Astrocyte (in vitro differentiated cells and primary cell): ENCODE measurements at regions not wholly inside any gene's neighbourhood (a gene's known extent, or its start where the extent isn't known, plus 50 kb on each side); places are given as distances from the start of the nearest gene placed in this dataset.

Experiments
- DNase-seq: peaks from one replicate; pipeline ENCODE4 v3.0.0-alpha.2; 2010; ENCODE audit warnings: low read depth
- FAIRE-seq: peaks from 2 replicates; lab custom pipeline; 2011; peaks lifted over from hg19 to GRCh38; lab: Jason Lieb, UNC
- H2AFZ ChIP-seq: 2 replicates; pipeline ENCODE4 v1.6.0; 2012; ENCODE audit warnings: low read depth, low read length, inconsistent platforms
- H3K27ac ChIP-seq: 2 replicates; pipeline ENCODE4 v1.5.1; 2011; ENCODE audit warnings: low read depth, low read length, inconsistent platforms
- H3K27me3 ChIP-seq: 2 replicates; pipeline ENCODE4 v1.6.0; 2011; ENCODE audit warnings: low read length, inconsistent platforms; ENCODE audit not compliant: insufficient read depth
- H3K36me3 ChIP-seq: 2 replicates; pipeline ENCODE4 v1.5.1; 2011; ENCODE audit warnings: low read length, inconsistent platforms; ENCODE audit not compliant: insufficient read depth
- H3K4me1 ChIP-seq: 2 replicates; pipeline ENCODE4 v1.5.1; 2011; ENCODE audit warnings: low read length, inconsistent platforms; ENCODE audit not compliant: insufficient read depth
- H3K4me2 ChIP-seq: 2 replicates; pipeline ENCODE4 v1.6.0; 2012; ENCODE audit warnings: low read length, inconsistent platforms
- H3K4me3 ChIP-seq: 2 replicates; pipeline ENCODE4 v1.5.1; 2011; ENCODE audit warnings: low read depth, mild to moderate bottlenecking, low read length, inconsistent platforms; ENCODE audit not compliant: insufficient read depth
- H3K79me2 ChIP-seq: 2 replicates; pipeline ENCODE4 v1.6.0; 2012; ENCODE audit warnings: mild to moderate bottlenecking, low read length, inconsistent platforms; ENCODE audit not compliant: insufficient read depth
- H3K9ac ChIP-seq: 2 replicates; pipeline ENCODE4 v1.6.0; 2012; ENCODE audit warnings: mild to moderate bottlenecking, low read length, inconsistent platforms
- H3K9me3 ChIP-seq: 2 replicates; pipeline ENCODE4 v1.5.1; 2012; ENCODE audit warnings: low read depth, mild to moderate bottlenecking, low read length, inconsistent platforms; ENCODE audit not compliant: insufficient read depth
- H4K20me1 ChIP-seq: 2 replicates; pipeline ENCODE4 v1.6.0; 2012; ENCODE audit warnings: low read length, inconsistent platforms; ENCODE audit not compliant: insufficient read depth
- H3K27ac Mint-ChIP-seq: one replicate; pipeline ENCODE4 v1.8.0; 2021; ENCODE audit warnings: mild to moderate bottlenecking, mixed read lengths; ENCODE audit not compliant: unreplicated experiment
- H3K27me3 Mint-ChIP-seq: one replicate; pipeline ENCODE4 v1.8.0; 2021; ENCODE audit warnings: low read depth, mixed read lengths; ENCODE audit not compliant: unreplicated experiment
- H3K36me3 Mint-ChIP-seq: one replicate; pipeline ENCODE4 v1.8.0; 2021; ENCODE audit warnings: low read depth, mixed read lengths; ENCODE audit not compliant: unreplicated experiment
- H3K4me1 Mint-ChIP-seq: one replicate; pipeline ENCODE4 v1.8.0; 2021; ENCODE audit warnings: low read depth, mixed read lengths; ENCODE audit not compliant: unreplicated experiment
- H3K4me3 Mint-ChIP-seq: one replicate; pipeline ENCODE4 v1.8.0; 2021; ENCODE audit warnings: mild to moderate bottlenecking, moderate library complexity, mixed read lengths; ENCODE audit not compliant: unreplicated experiment
- H3K9me3 Mint-ChIP-seq: one replicate; pipeline ENCODE4 v1.8.0; 2021; ENCODE audit warnings: mild to moderate bottlenecking, mixed read lengths; ENCODE audit not compliant: unreplicated experiment
- CTCF ChIP-seq: IDR thresholded peaks from 2 replicates; pipeline ENCODE4 v1.5.1; 2011; ENCODE audit warnings: low read depth, mild to moderate bottlenecking, inconsistent platforms, low read length, moderate library complexity; ENCODE audit not compliant: insufficient read depth
- EZH2 ChIP-seq: IDR thresholded peaks from 2 replicates; pipeline ENCODE4 v1.6.1; 2012; ENCODE audit warnings: mild to moderate bottlenecking, low read length, inconsistent platforms; ENCODE audit not compliant: insufficient read depth

- H3K4me3 ChIP-seq = no peak overlapping the region
- no peak overlapping the region for H3K27ac ChIP-seq
- no peaks in the 10 kb centered on the region for H4K20me1 ChIP-seq
- DNase-seq (no peak), FAIRE-seq (no peak)
- no peaks in the 10 kb centered on the region for H3K79me2 ChIP-seq
- no peaks in the 10 kb centered on the region for H3K27me3 ChIP-seq
- Mint-ChIP-seq H3K4me3 (no peak overlapping the region), H3K4me1 (no peaks in the 10 kb centered on the region), H3K27me3 (peaks cover 16% of the 10 kb centered on the region), H3K36me3 (no peaks in the 10 kb centered on the region), H3K9me3 (no peaks in the 10 kb centered on the region), H3K27ac (no peak overlapping the region)
- H3K9me3 ChIP-seq = peaks cover 2% of the 10 kb centered on the region
- no peaks in the 10 kb centered on the region for H3K36me3 ChIP-seq
- no peak overlapping the region for H2AFZ ChIP-seq
- H3K4me2 ChIP-seq = no peak overlapping the region
- no peaks in the 10 kb centered on the region for H3K4me1 ChIP-seq
- no peak overlapping the region for H3K9ac ChIP-seq
- TF ChIP-seq CTCF (no peak), EZH2 (no peak)
These were observed 151.7 kb downstream of the CBLN1 start for GRCh38 chr16:49129935-49130334.

DNA sequence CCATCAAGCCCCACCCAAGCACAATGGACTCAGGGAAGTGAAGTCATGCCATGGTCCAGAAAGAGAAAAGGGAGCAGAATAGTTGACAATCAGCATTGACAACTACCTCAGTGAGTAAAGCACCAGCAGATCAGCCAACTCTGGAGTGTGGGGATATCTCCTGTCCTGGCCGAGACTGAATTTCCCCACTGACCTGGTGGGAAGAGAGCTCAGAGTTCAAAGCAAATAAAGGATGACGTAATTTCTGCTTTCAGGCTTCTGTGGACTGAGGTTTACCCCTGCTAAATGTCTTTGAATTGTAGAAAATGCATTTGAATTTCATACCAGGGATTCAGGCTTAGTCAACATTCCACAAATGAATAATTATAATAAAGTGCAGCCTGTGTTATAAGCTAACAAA lies 152.9 kb downstream of the CBLN1 start:
- Mint-ChIP-seq H3K27me3 (peaks cover 22% of the 10 kb centered on the region), H3K27ac (no peak overlapping the region), H3K4me1 (no peaks in the 10 kb centered on the region), H3K9me3 (no peaks in the 10 kb centered on the region), H3K36me3 (no peaks in the 10 kb centered on the region), H3K4me3 (no peak overlapping the region)
- Histone ChIP-seq H3K9me3 (peaks cover 2% of the 10 kb centered on the region), H3K27ac (no peak overlapping the region), H3K27me3 (no peaks in the 10 kb centered on the region), H3K79me2 (no peaks in the 10 kb centered on the region), H3K36me3 (no peaks in the 10 kb centered on the region), H4K20me1 (no peaks in the 10 kb centered on the region), H3K4me1 (no peaks in the 10 kb centered on the region), H2AFZ (no peak overlapping the region), H3K4me2 (no peak overlapping the region), H3K4me3 (no peak overlapping the region), H3K9ac (no peak overlapping the region)
- DNase-seq (no peak), FAIRE-seq (no peak)
- TF ChIP-seq CTCF (no peak), EZH2 (no peak)

- Mint-ChIP-seq H3K27me3 (peaks cover 31% of the 10 kb centered on the region), H3K4me3 (no peak overlapping the region), H3K36me3 (no peaks in the 10 kb centered on the region), H3K9me3 (no peaks in the 10 kb centered on the region), H3K27ac (no peak overlapping the region), H3K4me1 (no peaks in the 10 kb centered on the region)
- Histone ChIP-seq H3K9ac (no peak overlapping the region), H3K36me3 (no peaks in the 10 kb centered on the region), H3K27ac (no peak overlapping the region), H3K79me2 (no peaks in the 10 kb centered on the region), H3K4me3 (no peak overlapping the region), H3K27me3 (no peaks in the 10 kb centered on the region), H3K4me2 (no peak overlapping the region), H2AFZ (no peak overlapping the region), H4K20me1 (no peaks in the 10 kb centered on the region), H3K9me3 (peaks cover 2% of the 10 kb centered on the region), H3K4me1 (no peaks in the 10 kb centered on the region)
- TF ChIP-seq CTCF = no peak
- TF ChIP-seq EZH2 = no peak
- FAIRE-seq (no peak), DNase-seq (no peak)
These were observed 154.5 kb downstream of the CBLN1 start for GRCh38 chr16:49127103-49127502.
